SU-DHL-6 (cell line): ENCODE measurements at regions not wholly inside any gene's neighbourhood (a gene's known extent, or its start where the extent isn't known, plus 50 kb on each side); places are given as distances from the start of the nearest gene placed in this dataset.

Experiments used
- CTCF ChIP-seq: fragments of 200-600 bp; sonication (generic); IDR thresholded peaks from one replicate; pipeline ENCODE4 v1.5.1; 2017; ENCODE audit warnings: antibody characterized with exemption, mild to moderate bottlenecking, low read length, moderate library complexity; ENCODE audit not compliant: insufficient read depth, poor library complexity, severe bottlenecking
- EZH2phosphoT487 ChIP-seq: fragments of 200-600 bp; sonication (generic), shearing (Covaris generic); conservative IDR thresholded peaks from 2 replicates; pipeline ENCODE4 v1.6.1; 2018; ENCODE audit warnings: mild to moderate bottlenecking, antibody characterized with exemption, low read length, moderate library complexity, mixed read lengths

- TF ChIP-seq EZH2phosphoT487 (no peak), CTCF (no peak)
Observed at GRCh38 chr6:112839525-112839961, 492.4 kb downstream of the RFPL4B start.
